Neural progenitor cell (in vitro differentiated cells): ENCODE measurements at regions not wholly inside any gene's neighbourhood (a gene's known extent, or its start where the extent isn't known, plus 50 kb on each side); places are given as distances from the start of the nearest gene placed in this dataset.
"Not testable (repeated sequence)": the region's sequence is repeated elsewhere in the genome, so short reads cannot be mapped to it uniquely, and the experiment has no call there.

Source experiments
- CTCF ChIP-seq: fragments of 200-600 bp; sonication (generic); IDR thresholded peaks from 2 replicates; pipeline ENCODE4 v1.5.1; 2017; ENCODE audit warnings: antibody characterized with exemption, mild to moderate bottlenecking
- EZH2phosphoT487 ChIP-seq: fragments of 200-600 bp; sonication (generic); IDR thresholded peaks from 2 replicates; pipeline ENCODE4 v1.6.1; 2017; ENCODE audit warnings: antibody characterized with exemption

GRCh38 chr4:117600936-117601335 lies 433.4 kb upstream of the NDST3 start:
- not testable (repeated sequence) for TF ChIP-seq CTCF, EZH2phosphoT487
